ENCODE measurements at regions not wholly inside any gene's neighbourhood (a gene's known extent, or its start where the extent isn't known, plus 50 kb on each side); places are given as distances from the start of the nearest gene placed in this dataset.

GRCh38 chr4:151829309-151829708 is 68.5 kb upstream of the GATB start:
- Histone ChIP-seq H4K20me1 (ENCODE audit: insufficient read depth, low read length) (no peaks in the 10 kb centered on the region), H2AFZ (ENCODE audit: low read length) (no peak overlapping the region), H3K4me1 (ENCODE audit: low read length) (no peaks in the 10 kb centered on the region), H3K79me2 (ENCODE audit: low read length) (no peaks in the 10 kb centered on the region), H3K9me2 (replicated peaks; ENCODE audit: insufficient read depth, low read length) (no peaks in the 10 kb centered on the region), H3K36me3 (replicated peaks; ENCODE audit: insufficient read depth, low read length) (no peaks in the 10 kb centered on the region), H3F3A (ENCODE audit: insufficient read depth, low read length) (no peaks in the 10 kb centered on the region), H3K27me3 (replicated peaks; ENCODE audit: insufficient read depth, low read length) (no peaks in the 10 kb centered on the region), H3K27ac (ENCODE audit: low read length) (no peak overlapping the region), H3K9me3 (replicated peaks; ENCODE audit: insufficient read depth, low read length) (no peaks in the 10 kb centered on the region), H3K9ac (ENCODE audit: low read length) (no peak overlapping the region), H3K4me3 (ENCODE audit: low read length) (no peak overlapping the region), H3K4me2 (ENCODE audit: low read depth, low read length) (no peak overlapping the region)
- TF ChIP-seq EZH2phosphoT487 (IDR thresholded peaks at IDR 0.05; ENCODE audit: low read length) (no peak), CTCF (IDR thresholded peaks at IDR 0.05; ENCODE audit: low read length) (no peak), EZH2 (optimal IDR thresholded peaks at IDR 0.05; ENCODE audit: low read depth, low read length) (no peak)
- no peak for DNase-seq

GRCh38 chr4:151824656-151825055 is 63.8 kb upstream of the GATB start:
- no peak for TF ChIP-seq EZH2phosphoT487 (IDR thresholded peaks at IDR 0.05; ENCODE audit: low read length)
- TF ChIP-seq CTCF (IDR thresholded peaks at IDR 0.05; ENCODE audit: low read length), result no peak
- TF ChIP-seq EZH2 (optimal IDR thresholded peaks at IDR 0.05; ENCODE audit: low read depth, low read length), result no peak
- no peak for DNase-seq
- H2AFZ ChIP-seq (ENCODE audit: low read length), result no peak overlapping the region
- no peak overlapping the region for H3K9ac ChIP-seq (ENCODE audit: low read length)
- H3K9me2 ChIP-seq (replicated peaks; ENCODE audit: insufficient read depth, low read length), result no peaks in the 10 kb centered on the region
- H3K4me3 ChIP-seq (ENCODE audit: low read length), result no peak overlapping the region
- H3K27ac ChIP-seq (ENCODE audit: low read length), result no peak overlapping the region
- no peaks in the 10 kb centered on the region for H3K79me2 ChIP-seq (ENCODE audit: low read length)
- H4K20me1 ChIP-seq (ENCODE audit: insufficient read depth, low read length), result no peaks in the 10 kb centered on the region
- H3F3A ChIP-seq (ENCODE audit: insufficient read depth, low read length), result no peaks in the 10 kb centered on the region
- H3K36me3 ChIP-seq (replicated peaks; ENCODE audit: insufficient read depth, low read length), result no peaks in the 10 kb centered on the region
- no peaks in the 10 kb centered on the region for H3K9me3 ChIP-seq (replicated peaks; ENCODE audit: insufficient read depth, low read length)
- H3K4me1 ChIP-seq (ENCODE audit: low read length), result no peaks in the 10 kb centered on the region
- H3K4me2 ChIP-seq (ENCODE audit: low read depth, low read length), result no peak overlapping the region
- no peaks in the 10 kb centered on the region for H3K27me3 ChIP-seq (replicated peaks; ENCODE audit: insufficient read depth, low read length)

GRCh38 chr4:151822331-151822730 is 61.5 kb upstream of the GATB start:
- no peaks in the 10 kb centered on the region for H3K27me3 ChIP-seq (replicated peaks; ENCODE audit: insufficient read depth, low read length)
- no peaks in the 10 kb centered on the region for H3K36me3 ChIP-seq (replicated peaks; ENCODE audit: insufficient read depth, low read length)
- no peak overlapping the region for H2AFZ ChIP-seq (ENCODE audit: low read length)
- H3K4me2 ChIP-seq (ENCODE audit: low read depth, low read length), result no peak overlapping the region
- no peaks in the 10 kb centered on the region for H3K79me2 ChIP-seq (ENCODE audit: low read length)
- H3K9me3 ChIP-seq (replicated peaks; ENCODE audit: insufficient read depth, low read length), result no peaks in the 10 kb centered on the region
- no peaks in the 10 kb centered on the region for H4K20me1 ChIP-seq (ENCODE audit: insufficient read depth, low read length)
- no peak for DNase-seq
- TF ChIP-seq CTCF (IDR thresholded peaks at IDR 0.05; ENCODE audit: low read length) (no peak), EZH2phosphoT487 (IDR thresholded peaks at IDR 0.05; ENCODE audit: low read length) (no peak), EZH2 (optimal IDR thresholded peaks at IDR 0.05; ENCODE audit: low read depth, low read length) (no peak)
- H3K9ac ChIP-seq (ENCODE audit: low read length), result no peak overlapping the region
- no peaks in the 10 kb centered on the region for H3K9me2 ChIP-seq (replicated peaks; ENCODE audit: insufficient read depth, low read length)
- no peak overlapping the region for H3K27ac ChIP-seq (ENCODE audit: low read length)
- no peaks in the 10 kb centered on the region for H3K4me1 ChIP-seq (ENCODE audit: low read length)
- no peaks in the 10 kb centered on the region for H3F3A ChIP-seq (ENCODE audit: insufficient read depth, low read length)
- H3K4me3 ChIP-seq (ENCODE audit: low read length), result no peak overlapping the region
